CD4-positive, alpha-beta T cell (primary cell): ENCODE measurements at regions not wholly inside any gene's neighbourhood (a gene's known extent, or its start where the extent isn't known, plus 50 kb on each side); places are given as distances from the start of the nearest gene placed in this dataset.

Experiments
- ATAC-seq: fragments of 200-7000 bp; cut with Tn5 transposase; one replicate; pipeline ENCODE4 v1.10.0; 2022; ENCODE audit warnings: mild to moderate bottlenecking; ENCODE audit not compliant: poor library complexity
- CTCF ChIA-PET: fragments of 350-600 bp; sonication (Branson Sonifier 250); formaldehyde crosslinking; loops from one replicate; lab custom pipeline; 2021; ENCODE audit warnings: antibody characterized with exemption, inconsistent platforms; lab: Charles Lee
- POLR2A ChIA-PET: fragments of 350-600 bp; sonication (Branson Sonifier 250); formaldehyde crosslinking; loops from one replicate; lab custom pipeline; 2021; ENCODE audit warnings: antibody characterized with exemption, inconsistent platforms; lab: Charles Lee
- DNase-seq, 14 experiments: peaks; one replicate each; pipeline ENCODE4 v3.0.0-alpha.2; 2013 to 2020; ENCODE audit warnings: mixed read lengths in 2 of 14
- H3K27ac ChIP-seq, 2 donors: one replicate each; pipeline versions ENCODE4 v1.5.1 to v1.7.0; 2013; ENCODE audit warnings: low read length in 2 of 2, low read depth in 1 of 2, mild to moderate bottlenecking in 1 of 2
- H3K27me3 ChIP-seq, 2 experiments: 1 replicate in 1 of 2; 2 replicates in 1 of 2; pipeline versions ENCODE4 v1.6.1 to v1.7.0; 2013; ENCODE audit warnings: low read length in 2 of 2, control low read depth in 1 of 2, mild to moderate bottlenecking in 1 of 2, moderate library complexity in 1 of 2; ENCODE audit not compliant: insufficient read depth in 2 of 2, control insufficient read depth in 1 of 2
- H3K36me3 ChIP-seq: one replicate; pipeline ENCODE4 v1.6.1; 2013; ENCODE audit warnings: low read length, control low read depth; ENCODE audit not compliant: insufficient read depth
- H3K4me1 ChIP-seq: one replicate; pipeline ENCODE4 v1.6.1; 2013; ENCODE audit warnings: low read length, control low read depth; ENCODE audit not compliant: insufficient read depth
- H3K4me3 ChIP-seq: one replicate; pipeline ENCODE4 v1.5.1; 2013; ENCODE audit warnings: mild to moderate bottlenecking, low read length, moderate library complexity
- H3K9me3 ChIP-seq, 2 experiments: 1 replicate in 1 of 2; 2 replicates in 1 of 2; pipeline versions ENCODE4 v1.6.1 to v1.7.0; 2013; ENCODE audit warnings: low read length in 2 of 2, mild to moderate bottlenecking in 2 of 2, control low read depth in 1 of 2, moderate library complexity in 1 of 2; ENCODE audit not compliant: control insufficient read depth in 1 of 2, insufficient read depth in 1 of 2
- H3K27ac Mint-ChIP-seq: one replicate; pipeline ENCODE4 v1.8.0; 2020; ENCODE audit warnings: mixed read lengths
- H3K27me3 Mint-ChIP-seq: one replicate; pipeline ENCODE4 v1.8.0; 2021; ENCODE audit warnings: mixed read lengths
- H3K36me3 Mint-ChIP-seq: one replicate; pipeline ENCODE4 v1.8.0; 2021; ENCODE audit warnings: low read depth, mixed read lengths
- H3K4me1 Mint-ChIP-seq: one replicate; pipeline ENCODE4 v1.8.0; 2021; ENCODE audit warnings: low read depth, mixed read lengths
- H3K4me3 Mint-ChIP-seq: one replicate; pipeline ENCODE4 v1.8.0; 2020; ENCODE audit warnings: mild to moderate bottlenecking, mixed read lengths
- H3K9me3 Mint-ChIP-seq: one replicate; pipeline ENCODE4 v1.8.0; 2020; ENCODE audit warnings: mixed read lengths
- CTCF ChIP-seq: fragments of 200-600 bp; IDR thresholded peaks from one replicate; pipeline ENCODE4 v1.8.0; 2022; ENCODE audit warnings: antibody characterized with exemption, mild to moderate bottlenecking
- intact Hi-C, 2 experiments: fragments of 100-400 bp; cut with DNase I in 1 of 2; cut with micrococcal nuclease in 1 of 2; formaldehyde crosslinking; loops; one replicate each; pipeline versions ENCODE4 v1.15.1 to v1.9.0; 2023 to 2025; cut with DNase I, micrococcal nuclease

GRCh38 chr3:124229836-124230235, 237.9 kb upstream of the ROPN1 start:
- intact Hi-C loops = no loop called here
- Histone ChIP-seq H3K36me3 (no peaks in the 10 kb centered on the region), H3K27me3 (no peaks in the 10 kb centered on the region), H3K27ac (no peak overlapping the region), H3K4me1 (no peaks in the 10 kb centered on the region), H3K9me3 (peaks cover 0 to 2% of the 10 kb centered on the region in 2 experiments), H3K4me3 (no peak overlapping the region)
- peaks cover 35% of the 10 kb centered on the region for H3K27me3 Mint-ChIP-seq
- no peak overlapping the region for H3K4me3 Mint-ChIP-seq
- ChIA-PET POLR2A (no interaction called here), CTCF (no interaction called here)
- DNase-seq = no peak
- H3K9me3 Mint-ChIP-seq = peaks cover 2% of the 10 kb centered on the region
- no peak overlapping the region for H3K27ac Mint-ChIP-seq
- no peak for ATAC-seq
- no peak for TF ChIP-seq CTCF
- no peaks in the 10 kb centered on the region for H3K36me3 Mint-ChIP-seq
- H3K4me1 Mint-ChIP-seq = no peaks in the 10 kb centered on the region

DNA sequence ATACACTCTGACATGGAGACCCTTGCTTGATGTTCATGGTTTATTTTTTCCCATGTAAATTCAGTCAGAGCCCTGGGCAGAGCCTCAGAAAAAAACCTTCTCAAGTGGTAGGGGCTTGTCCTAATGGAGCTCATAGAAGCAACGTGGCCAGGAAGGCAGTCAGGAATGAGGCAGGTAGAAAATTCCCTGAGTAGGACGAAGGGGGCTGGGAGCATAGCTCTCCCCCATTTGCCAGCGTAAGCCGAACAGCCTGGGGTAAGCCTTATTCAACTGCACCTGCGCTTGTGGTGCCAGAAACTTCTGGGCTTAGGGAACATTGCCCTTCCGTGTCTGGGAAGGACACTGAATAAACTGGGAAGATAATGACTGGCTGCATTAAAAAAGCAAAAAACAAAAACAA, 238.5 kb upstream of the ROPN1 start:
- Histone ChIP-seq H3K9me3 (peaks cover 0 to 4% of the 10 kb centered on the region in 2 experiments), H3K36me3 (no peaks in the 10 kb centered on the region), H3K27me3 (no peaks in the 10 kb centered on the region), H3K27ac (no peak overlapping the region), H3K4me1 (no peaks in the 10 kb centered on the region), H3K4me3 (no peak overlapping the region)
- no peak for TF ChIP-seq CTCF
- DNase-seq (no peak), ATAC-seq (no peak)
- Mint-ChIP-seq H3K4me3 (no peak overlapping the region), H3K27me3 (peaks cover 35% of the 10 kb centered on the region), H3K36me3 (no peaks in the 10 kb centered on the region), H3K9me3 (peaks cover 2% of the 10 kb centered on the region), H3K27ac (no peak overlapping the region), H3K4me1 (no peaks in the 10 kb centered on the region)
- intact Hi-C loops = no loop called here
- ChIA-PET POLR2A (no interaction called here), CTCF (no interaction called here)

DNA sequence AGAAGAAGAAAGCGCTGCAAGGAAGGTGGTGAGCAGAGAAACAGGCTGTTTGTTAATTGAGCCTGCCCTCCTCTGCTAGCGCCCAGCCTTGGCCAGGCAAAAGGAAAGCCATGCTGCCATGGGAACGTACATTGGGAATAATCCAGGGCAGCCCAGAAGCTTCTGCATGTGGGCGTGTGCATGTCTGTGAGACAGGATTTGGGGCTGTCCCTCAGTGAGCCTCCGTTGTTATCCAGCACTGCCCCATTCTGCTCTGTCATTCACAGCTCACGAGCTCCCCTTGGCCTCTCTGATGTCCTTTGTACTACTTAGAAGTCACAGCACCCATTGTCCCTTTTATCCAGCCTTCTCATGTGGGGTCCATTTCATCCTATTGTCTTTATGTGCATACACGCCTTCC, 239.1 kb upstream of the ROPN1 start:
- ChIA-PET POLR2A (no interaction called here), CTCF (no interaction called here)
- H3K27ac ChIP-seq = no peak overlapping the region
- Mint-ChIP-seq H3K36me3 (no peaks in the 10 kb centered on the region), H3K9me3 (peaks cover 2% of the 10 kb centered on the region), H3K4me1 (no peaks in the 10 kb centered on the region), H3K27ac (no peak overlapping the region), H3K27me3 (peaks cover 40% of the 10 kb centered on the region), H3K4me3 (no peak overlapping the region)
- H3K9me3 ChIP-seq = peaks cover 0 to 4% of the 10 kb centered on the region in 2 experiments
- intact Hi-C loops = no loop called here
- TF ChIP-seq CTCF = no peak
- no peak for ATAC-seq
- H3K27me3 ChIP-seq = no peaks in the 10 kb centered on the region
- DNase-seq = no peak
- H3K4me1 ChIP-seq = no peaks in the 10 kb centered on the region
- H3K4me3 ChIP-seq = no peak overlapping the region
- no peaks in the 10 kb centered on the region for H3K36me3 ChIP-seq
